Panc1 (cell line): ENCODE measurements at regions not wholly inside any gene's neighbourhood (a gene's known extent, or its start where the extent isn't known, plus 50 kb on each side); places are given as distances from the start of the nearest gene placed in this dataset.

ENCODE experiments used
- ATAC-seq: fragments of 200-7000 bp; cut with Tn5 transposase; 2 replicates; pipeline ENCODE4 v1.9.1; 2020; ENCODE audit warnings: mild to moderate bottlenecking, moderate library complexity
- BruUV-seq: library from RNA; stranded (reverse); fragments of 400-500 nt; replicated peaks from 2 replicates; lab custom pipeline; 2021; lab: Mats Ljungman, UMichigan
- CTCF ChIA-PET: fragments of 300-600 bp; sonication (Branson Sonifier 250); formaldehyde crosslinking; loops from one replicate; lab custom pipeline; 2022; ENCODE audit warnings: antibody characterized with exemption; lab: Charles Lee
- POLR2A ChIA-PET: fragments of 300-600 bp; sonication (Branson Sonifier 250); formaldehyde crosslinking; loops from one replicate; lab custom pipeline; 2022; ENCODE audit warnings: antibody characterized with exemption; lab: Charles Lee
- DNase-seq: peaks from one replicate; pipeline ENCODE4 v3.0.0-alpha.2; 2010; ENCODE audit warnings: low read depth, low spot score
- H3K27ac ChIP-seq: 2 replicates; pipeline ENCODE4 v1.5.1; 2011; ENCODE audit warnings: mild to moderate bottlenecking, low read length, inconsistent platforms
- H3K27me3 ChIP-seq: fragments of 200-500 bp; sonication (Bioruptor generic); 2 replicates; pipeline ENCODE4 v1.6.0; 2014; ENCODE audit warnings: low read length, inconsistent platforms; ENCODE audit not compliant: control insufficient read depth, insufficient read depth
- H3K36me3 ChIP-seq: fragments of 200-500 bp; sonication (Bioruptor generic); 2 replicates; pipeline ENCODE4 v1.5.1; 2014; ENCODE audit warnings: inconsistent platforms, mild to moderate bottlenecking, low read length, moderate library complexity; ENCODE audit not compliant: control insufficient read depth, insufficient read depth
- H3K4me1 ChIP-seq: 2 replicates; pipeline ENCODE4 v1.5.1; 2011; ENCODE audit warnings: inconsistent platforms, mild to moderate bottlenecking, low read length, moderate library complexity; ENCODE audit not compliant: control insufficient read depth, insufficient read depth
- H3K4me3 ChIP-seq, 2 experiments: 2 replicates each; pipeline ENCODE4 v1.5.1; 2011 to 2012; ENCODE audit warnings: low read depth in 2 of 2, low read length in 2 of 2, mild to moderate bottlenecking in 2 of 2, inconsistent platforms in 1 of 2, moderate library complexity in 1 of 2
- H3K9me3 ChIP-seq: fragments of 200-500 bp; sonication (Bioruptor generic); 2 replicates; pipeline ENCODE4 v1.5.1; 2014; ENCODE audit warnings: low read depth, mild to moderate bottlenecking, inconsistent platforms, low read length, moderate library complexity; ENCODE audit not compliant: control insufficient read depth, insufficient read depth
- POLR2AphosphoS5 ChIP-seq: IDR thresholded peaks from 2 replicates; pipeline ENCODE4 v1.6.1; 2012; ENCODE audit warnings: mild to moderate bottlenecking, low read depth, low read length, moderate library complexity
- SIN3A ChIP-seq: IDR thresholded peaks from 2 replicates; pipeline ENCODE4 v1.6.1; 2012; ENCODE audit warnings: low read depth, mild to moderate bottlenecking, low read length, moderate library complexity, borderline replicate concordance; ENCODE audit not compliant: insufficient read depth
- TCF7L2 ChIP-seq: IDR thresholded peaks from 2 replicates; pipeline ENCODE4 v1.6.1; 2011; ENCODE audit warnings: mild to moderate bottlenecking, low read depth, low read length, inconsistent platforms
- in situ Hi-C: cut with HindIII; loops from 2 replicates; pipeline ENCODE4 v1.10.0; 2016; ENCODE audit warnings: low sequenced_read_pairs, low pct_unique_long_range_greater_than_20kb
- intact Hi-C: fragments of 100-400 bp; cut with micrococcal nuclease; formaldehyde crosslinking; loops from one replicate; pipeline ENCODE4 v1.10.0; 2022; ENCODE audit not compliant: unreplicated experiment
- TF ChIP-seq, protein P1 (sequence below): fragments of 450-650 bp; IDR thresholded peaks from 2 replicates; pipeline ENCODE4 v1.5.1; 2017; ENCODE audit warnings: mild to moderate bottlenecking
- TF ChIP-seq, protein P2 (sequence below), 2 experiments: IDR thresholded peaks; 2 replicates each; pipeline ENCODE4 v1.6.1; 2011 to 2012; ENCODE audit warnings: low read depth in 2 of 2, control low read depth in 1 of 2, low read length in 1 of 2, mild to moderate bottlenecking in 1 of 2, moderate library complexity in 1 of 2; ENCODE audit not compliant: insufficient read depth in 1 of 2

DNA sequence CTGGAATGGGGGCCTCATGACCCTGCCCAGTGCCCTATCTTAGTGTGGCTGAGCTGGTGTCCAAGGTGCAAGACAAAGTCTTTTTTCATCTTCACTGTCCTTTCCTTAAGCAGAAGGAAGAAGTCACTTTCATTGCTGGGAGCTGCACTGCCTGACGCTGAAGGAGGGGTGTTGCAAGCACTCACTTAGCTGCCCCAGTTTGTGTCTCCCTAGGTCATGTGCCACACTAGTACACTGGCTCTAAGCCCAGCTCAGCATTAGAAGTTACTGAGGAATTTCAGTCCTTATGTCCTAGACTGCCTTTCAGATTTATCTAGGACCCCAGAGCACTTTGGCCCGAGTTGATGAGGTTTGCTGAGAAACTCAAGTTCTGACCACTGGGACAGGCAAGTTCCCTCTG is 952.0 kb upstream of the USP15 start:
- no TSS peak for BruUV-seq
- H3K27me3 ChIP-seq: no peaks in the 10 kb centered on the region
- H3K4me1 ChIP-seq: no peaks in the 10 kb centered on the region
- H3K4me3 ChIP-seq: no peak overlapping the region
- no peak for DNase-seq
- no peak for ATAC-seq
- H3K36me3 ChIP-seq: no peaks in the 10 kb centered on the region; the same call in 1 of the 2 replicates
- ChIA-PET CTCF (no interaction called here), POLR2A (no interaction called here)
- in situ Hi-C loops: no loop called here
- no peak for TF ChIP-seq POLR2AphosphoS5
- TF ChIP-seq, protein P1, sequence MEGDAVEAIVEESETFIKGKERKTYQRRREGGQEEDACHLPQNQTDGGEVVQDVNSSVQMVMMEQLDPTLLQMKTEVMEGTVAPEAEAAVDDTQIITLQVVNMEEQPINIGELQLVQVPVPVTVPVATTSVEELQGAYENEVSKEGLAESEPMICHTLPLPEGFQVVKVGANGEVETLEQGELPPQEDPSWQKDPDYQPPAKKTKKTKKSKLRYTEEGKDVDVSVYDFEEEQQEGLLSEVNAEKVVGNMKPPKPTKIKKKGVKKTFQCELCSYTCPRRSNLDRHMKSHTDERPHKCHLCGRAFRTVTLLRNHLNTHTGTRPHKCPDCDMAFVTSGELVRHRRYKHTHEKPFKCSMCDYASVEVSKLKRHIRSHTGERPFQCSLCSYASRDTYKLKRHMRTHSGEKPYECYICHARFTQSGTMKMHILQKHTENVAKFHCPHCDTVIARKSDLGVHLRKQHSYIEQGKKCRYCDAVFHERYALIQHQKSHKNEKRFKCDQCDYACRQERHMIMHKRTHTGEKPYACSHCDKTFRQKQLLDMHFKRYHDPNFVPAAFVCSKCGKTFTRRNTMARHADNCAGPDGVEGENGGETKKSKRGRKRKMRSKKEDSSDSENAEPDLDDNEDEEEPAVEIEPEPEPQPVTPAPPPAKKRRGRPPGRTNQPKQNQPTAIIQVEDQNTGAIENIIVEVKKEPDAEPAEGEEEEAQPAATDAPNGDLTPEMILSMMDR: no peak
- TF ChIP-seq, protein P2, sequence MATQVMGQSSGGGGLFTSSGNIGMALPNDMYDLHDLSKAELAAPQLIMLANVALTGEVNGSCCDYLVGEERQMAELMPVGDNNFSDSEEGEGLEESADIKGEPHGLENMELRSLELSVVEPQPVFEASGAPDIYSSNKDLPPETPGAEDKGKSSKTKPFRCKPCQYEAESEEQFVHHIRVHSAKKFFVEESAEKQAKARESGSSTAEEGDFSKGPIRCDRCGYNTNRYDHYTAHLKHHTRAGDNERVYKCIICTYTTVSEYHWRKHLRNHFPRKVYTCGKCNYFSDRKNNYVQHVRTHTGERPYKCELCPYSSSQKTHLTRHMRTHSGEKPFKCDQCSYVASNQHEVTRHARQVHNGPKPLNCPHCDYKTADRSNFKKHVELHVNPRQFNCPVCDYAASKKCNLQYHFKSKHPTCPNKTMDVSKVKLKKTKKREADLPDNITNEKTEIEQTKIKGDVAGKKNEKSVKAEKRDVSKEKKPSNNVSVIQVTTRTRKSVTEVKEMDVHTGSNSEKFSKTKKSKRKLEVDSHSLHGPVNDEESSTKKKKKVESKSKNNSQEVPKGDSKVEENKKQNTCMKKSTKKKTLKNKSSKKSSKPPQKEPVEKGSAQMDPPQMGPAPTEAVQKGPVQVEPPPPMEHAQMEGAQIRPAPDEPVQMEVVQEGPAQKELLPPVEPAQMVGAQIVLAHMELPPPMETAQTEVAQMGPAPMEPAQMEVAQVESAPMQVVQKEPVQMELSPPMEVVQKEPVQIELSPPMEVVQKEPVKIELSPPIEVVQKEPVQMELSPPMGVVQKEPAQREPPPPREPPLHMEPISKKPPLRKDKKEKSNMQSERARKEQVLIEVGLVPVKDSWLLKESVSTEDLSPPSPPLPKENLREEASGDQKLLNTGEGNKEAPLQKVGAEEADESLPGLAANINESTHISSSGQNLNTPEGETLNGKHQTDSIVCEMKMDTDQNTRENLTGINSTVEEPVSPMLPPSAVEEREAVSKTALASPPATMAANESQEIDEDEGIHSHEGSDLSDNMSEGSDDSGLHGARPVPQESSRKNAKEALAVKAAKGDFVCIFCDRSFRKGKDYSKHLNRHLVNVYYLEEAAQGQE (IDR thresholded peaks at IDR 0.05; ENCODE audit: insufficient read depth in 1 of 2, low read depth in 2 of 2, low read length in 1 of 2): no peak
- no peak for TF ChIP-seq TCF7L2
- no peak for TF ChIP-seq SIN3A
- intact Hi-C loops: no loop called here
- H3K27ac ChIP-seq: no peak overlapping the region
- H3K9me3 ChIP-seq: 0 out of 2 replicates have a peak, but pooled peaks cover 2% of the 10 kb centered on the region

DNA sequence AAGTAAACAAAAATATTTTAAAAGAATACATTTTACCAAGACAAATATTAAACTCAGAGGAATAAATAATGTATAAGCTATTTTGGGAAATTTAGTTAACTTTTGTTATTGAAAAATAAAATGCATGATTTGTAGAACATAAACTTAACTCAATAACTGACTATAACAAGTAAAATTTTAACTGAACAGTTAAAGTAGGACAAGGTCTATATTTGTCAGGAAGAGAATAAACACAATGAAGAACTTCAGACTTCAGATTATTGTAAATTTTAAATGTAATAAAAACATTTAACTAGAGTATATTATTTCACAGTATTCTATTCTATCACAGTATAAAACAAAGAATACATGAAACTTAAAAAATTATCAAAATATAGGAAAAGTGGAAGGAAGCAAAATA is 948.8 kb upstream of the USP15 start:
- Histone ChIP-seq H3K36me3 (no peaks in the 10 kb centered on the region; the same call in 1 of the 2 replicates), H3K4me3 (no peak overlapping the region), H3K27me3 (no peaks in the 10 kb centered on the region), H3K4me1 (no peaks in the 10 kb centered on the region), H3K27ac (no peak overlapping the region), H3K9me3 (0 out of 2 replicates have a peak, but pooled peaks cover 2% of the 10 kb centered on the region)
- ATAC-seq (no peak), DNase-seq (no peak)
- CTCF ChIA-PET: no interaction called here
- POLR2A ChIA-PET: no interaction called here
- no peak for TF ChIP-seq POLR2AphosphoS5
- TF ChIP-seq, protein P2 (IDR thresholded peaks at IDR 0.05; ENCODE audit: insufficient read depth in 1 of 2, low read depth in 2 of 2, low read length in 1 of 2): no peak
- TF ChIP-seq TCF7L2: no peak
- no peak for TF ChIP-seq SIN3A
- TF ChIP-seq, protein P1: no peak
- in situ Hi-C loops (no loop called here), intact Hi-C loops (no loop called here)
- BruUV-seq: no TSS peak
